GM12892 (cell line): ENCODE measurements at regions not wholly inside any gene's neighbourhood (a gene's known extent, or its start where the extent isn't known, plus 50 kb on each side); places are given as distances from the start of the nearest gene placed in this dataset.

Source experiments
- POLR2A ChIP-seq: IDR thresholded peaks from 2 replicates; pipeline ENCODE4 v1.6.1; 2011; ENCODE audit warnings: low read depth, low read length, control low read depth
- POLR2AphosphoS5 ChIP-seq: IDR thresholded peaks from 2 replicates; pipeline ENCODE4 v1.6.1; 2011; ENCODE audit warnings: low read depth, low read length, control low read depth
- TAF1 ChIP-seq: IDR thresholded peaks from 2 replicates; pipeline ENCODE4 v1.6.1; 2011; ENCODE audit warnings: low read depth, mild to moderate bottlenecking, control low read depth, low read length, borderline replicate concordance

- TF ChIP-seq POLR2AphosphoS5 = no peak
- no peak for TF ChIP-seq TAF1
- no peak for TF ChIP-seq POLR2A
These were observed 196.1 kb upstream of the TLE3 start for GRCh38 chr15:70293591-70294470.
